C4-2B (cell line): ENCODE measurements at regions not wholly inside any gene's neighbourhood (a gene's known extent, or its start where the extent isn't known, plus 50 kb on each side); places are given as distances from the start of the nearest gene placed in this dataset.

Experiments
- ZFX ChIP-seq: fragments of 450-650 bp; IDR thresholded peaks from 2 replicates; pipeline ENCODE4 v1.6.1; 2017
- TF ChIP-seq, protein P1 (sequence below): fragments of 450-650 bp; conservative IDR thresholded peaks from 2 replicates; pipeline ENCODE4 v1.5.1; 2017; ENCODE audit warnings: mild to moderate bottlenecking

GRCh38 chr11:115556984-115557383, 52.8 kb upstream of the CADM1 start:
- TF ChIP-seq, protein P1, sequence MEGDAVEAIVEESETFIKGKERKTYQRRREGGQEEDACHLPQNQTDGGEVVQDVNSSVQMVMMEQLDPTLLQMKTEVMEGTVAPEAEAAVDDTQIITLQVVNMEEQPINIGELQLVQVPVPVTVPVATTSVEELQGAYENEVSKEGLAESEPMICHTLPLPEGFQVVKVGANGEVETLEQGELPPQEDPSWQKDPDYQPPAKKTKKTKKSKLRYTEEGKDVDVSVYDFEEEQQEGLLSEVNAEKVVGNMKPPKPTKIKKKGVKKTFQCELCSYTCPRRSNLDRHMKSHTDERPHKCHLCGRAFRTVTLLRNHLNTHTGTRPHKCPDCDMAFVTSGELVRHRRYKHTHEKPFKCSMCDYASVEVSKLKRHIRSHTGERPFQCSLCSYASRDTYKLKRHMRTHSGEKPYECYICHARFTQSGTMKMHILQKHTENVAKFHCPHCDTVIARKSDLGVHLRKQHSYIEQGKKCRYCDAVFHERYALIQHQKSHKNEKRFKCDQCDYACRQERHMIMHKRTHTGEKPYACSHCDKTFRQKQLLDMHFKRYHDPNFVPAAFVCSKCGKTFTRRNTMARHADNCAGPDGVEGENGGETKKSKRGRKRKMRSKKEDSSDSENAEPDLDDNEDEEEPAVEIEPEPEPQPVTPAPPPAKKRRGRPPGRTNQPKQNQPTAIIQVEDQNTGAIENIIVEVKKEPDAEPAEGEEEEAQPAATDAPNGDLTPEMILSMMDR = no peak
- TF ChIP-seq ZFX = no peak
